AG09309 (cell line): ENCODE measurements at regions not wholly inside any gene's neighbourhood (a gene's known extent, or its start where the extent isn't known, plus 50 kb on each side); places are given as distances from the start of the nearest gene placed in this dataset.

Experiments used
- DNase-seq: peaks from one replicate; pipeline ENCODE4 v3.0.0-alpha.2; 2010; ENCODE audit warnings: low read depth
- H3K4me3 ChIP-seq: 2 replicates; pipeline ENCODE4 v1.5.1; 2011; ENCODE audit warnings: mild to moderate bottlenecking, low read depth, low read length, moderate library complexity; ENCODE audit not compliant: control insufficient read depth
- TF ChIP-seq, protein P1 (sequence below): IDR thresholded peaks from 2 replicates; pipeline ENCODE4 v1.5.1; 2011; ENCODE audit warnings: mild to moderate bottlenecking, low read depth, low read length, inconsistent platforms; ENCODE audit not compliant: insufficient read depth, control insufficient read depth; ENCODE audit errors: missing control alignments

DNA sequence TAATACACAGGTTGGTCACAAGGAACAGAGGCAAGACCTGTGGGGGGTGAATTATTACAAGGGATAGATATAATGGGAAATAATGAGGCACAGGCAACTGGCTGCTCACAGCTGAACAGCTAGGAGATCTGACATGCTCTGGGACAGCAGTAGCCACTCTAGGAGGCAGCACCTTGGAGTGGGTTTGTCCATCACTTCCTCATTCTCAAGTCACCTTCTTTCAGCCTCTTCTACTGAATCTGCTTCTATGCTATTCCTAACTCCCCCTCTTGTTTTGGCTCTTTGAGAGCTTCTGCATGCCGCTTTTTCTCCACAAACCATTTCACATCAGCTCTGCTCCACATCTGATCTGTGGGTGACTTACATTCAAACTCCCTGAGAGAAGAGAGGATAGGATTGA, 345.5 kb upstream of the MAP3K7 start:
- H3K4me3 ChIP-seq, result no peak overlapping the region
- TF ChIP-seq, protein P1, sequence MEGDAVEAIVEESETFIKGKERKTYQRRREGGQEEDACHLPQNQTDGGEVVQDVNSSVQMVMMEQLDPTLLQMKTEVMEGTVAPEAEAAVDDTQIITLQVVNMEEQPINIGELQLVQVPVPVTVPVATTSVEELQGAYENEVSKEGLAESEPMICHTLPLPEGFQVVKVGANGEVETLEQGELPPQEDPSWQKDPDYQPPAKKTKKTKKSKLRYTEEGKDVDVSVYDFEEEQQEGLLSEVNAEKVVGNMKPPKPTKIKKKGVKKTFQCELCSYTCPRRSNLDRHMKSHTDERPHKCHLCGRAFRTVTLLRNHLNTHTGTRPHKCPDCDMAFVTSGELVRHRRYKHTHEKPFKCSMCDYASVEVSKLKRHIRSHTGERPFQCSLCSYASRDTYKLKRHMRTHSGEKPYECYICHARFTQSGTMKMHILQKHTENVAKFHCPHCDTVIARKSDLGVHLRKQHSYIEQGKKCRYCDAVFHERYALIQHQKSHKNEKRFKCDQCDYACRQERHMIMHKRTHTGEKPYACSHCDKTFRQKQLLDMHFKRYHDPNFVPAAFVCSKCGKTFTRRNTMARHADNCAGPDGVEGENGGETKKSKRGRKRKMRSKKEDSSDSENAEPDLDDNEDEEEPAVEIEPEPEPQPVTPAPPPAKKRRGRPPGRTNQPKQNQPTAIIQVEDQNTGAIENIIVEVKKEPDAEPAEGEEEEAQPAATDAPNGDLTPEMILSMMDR, result no peak
- no peak for DNase-seq

DNA sequence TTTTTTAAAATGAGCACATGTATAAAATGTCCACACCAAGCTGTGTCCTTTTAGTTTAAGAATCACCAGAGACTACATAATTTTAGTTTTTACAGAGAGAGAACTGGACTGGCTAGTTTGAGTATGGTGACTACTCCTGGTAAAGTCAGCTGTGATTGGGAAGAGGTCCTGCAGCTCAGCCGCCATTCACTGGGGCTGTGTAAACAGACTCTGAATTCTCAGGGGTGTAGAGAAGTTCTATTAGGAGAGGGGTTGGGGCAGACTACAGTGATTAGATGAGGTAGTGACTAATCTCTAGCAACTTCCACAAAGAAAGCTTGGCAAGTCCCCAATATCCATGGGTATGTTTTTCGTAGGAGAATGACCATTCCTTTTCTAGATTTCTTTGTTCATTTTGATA, 341.2 kb upstream of the MAP3K7 start:
- TF ChIP-seq, protein P1, result no peak
- H3K4me3 ChIP-seq, result no peak overlapping the region
- DNase-seq, result no peak

DNA sequence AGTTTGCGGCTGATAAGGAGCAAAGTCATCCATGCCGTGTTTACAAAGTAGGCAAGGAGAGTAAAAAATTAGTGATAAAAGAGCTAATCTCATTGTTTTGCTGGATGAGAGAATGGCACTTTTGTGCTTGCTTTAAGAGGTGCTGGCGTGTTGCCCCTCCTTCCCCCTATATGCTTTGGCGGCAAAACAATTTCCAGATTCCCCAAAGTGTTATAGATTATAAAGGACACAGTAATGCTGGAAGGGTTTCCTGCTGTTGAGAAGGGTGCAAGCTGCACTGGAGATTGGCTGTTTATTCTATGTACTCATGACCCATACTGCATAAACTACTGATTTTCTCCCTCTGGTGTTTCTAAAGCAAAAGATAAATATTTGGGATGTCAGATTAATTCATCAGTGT, 338.9 kb upstream of the MAP3K7 start:
- TF ChIP-seq, protein P1, result no peak
- DNase-seq, result no peak
- no peak overlapping the region for H3K4me3 ChIP-seq

DNA sequence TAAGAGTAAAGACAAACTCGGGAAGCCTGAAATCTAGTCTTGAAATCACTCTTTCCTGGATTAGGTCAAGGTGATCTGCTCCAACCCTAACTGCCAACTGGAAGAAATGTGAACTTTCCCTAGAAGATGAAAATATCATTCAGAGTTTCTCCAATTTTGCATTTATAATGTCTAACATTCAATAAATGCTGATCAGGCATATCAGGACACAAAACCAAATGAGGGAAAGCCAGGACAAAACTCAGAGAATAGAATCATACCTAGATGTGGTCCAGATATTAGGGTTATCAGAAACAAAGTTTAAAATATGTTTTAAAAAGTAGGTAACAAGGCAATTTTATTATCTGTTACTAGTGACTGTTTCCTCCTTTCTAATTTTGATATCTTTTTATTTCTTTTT, 335.5 kb upstream of the MAP3K7 start:
- DNase-seq, result no peak
- TF ChIP-seq, protein P1, result no peak
- H3K4me3 ChIP-seq, result no peak overlapping the region

DNA sequence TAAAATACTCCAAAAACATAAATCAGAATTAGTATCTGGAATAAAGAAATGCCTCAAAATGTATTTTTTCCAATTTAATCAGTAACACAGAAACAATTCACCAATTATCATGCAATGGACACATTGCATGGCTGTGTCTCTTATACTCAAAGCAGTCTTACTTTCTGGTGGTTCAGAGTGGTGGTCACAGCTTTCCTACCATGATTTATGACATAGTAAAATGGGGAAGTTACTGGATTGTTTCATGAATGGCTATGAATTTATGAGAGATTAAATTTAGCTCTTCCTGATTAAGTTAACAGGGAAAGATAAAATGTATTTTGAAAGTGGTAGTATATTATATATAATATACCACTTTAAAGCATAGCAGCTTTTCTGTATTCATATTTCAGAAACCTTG, 331.5 kb upstream of the MAP3K7 start:
- TF ChIP-seq, protein P1, result no peak
- DNase-seq, result no peak
- H3K4me3 ChIP-seq, result no peak overlapping the region

DNA sequence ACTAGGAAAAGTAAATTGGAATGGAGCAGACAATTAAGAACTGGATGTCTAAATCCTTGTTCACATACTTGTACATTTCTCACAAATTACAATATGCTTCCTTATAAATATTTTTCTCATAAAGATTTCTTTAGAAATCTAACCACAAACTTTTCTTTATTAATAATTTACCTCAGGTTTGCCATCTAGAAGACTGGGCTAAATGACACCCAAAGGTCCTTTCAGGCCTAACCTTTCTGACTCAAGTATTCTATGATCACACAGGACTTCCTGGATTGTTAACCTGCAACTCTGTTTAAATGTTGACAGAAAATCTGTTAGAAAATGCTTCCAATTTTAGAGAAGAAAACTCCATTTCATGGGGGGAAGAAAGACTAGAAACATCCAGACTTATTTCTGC, 330.5 kb upstream of the MAP3K7 start:
- no peak for DNase-seq
- H3K4me3 ChIP-seq, result no peak overlapping the region
- TF ChIP-seq, protein P1, result no peak

DNA sequence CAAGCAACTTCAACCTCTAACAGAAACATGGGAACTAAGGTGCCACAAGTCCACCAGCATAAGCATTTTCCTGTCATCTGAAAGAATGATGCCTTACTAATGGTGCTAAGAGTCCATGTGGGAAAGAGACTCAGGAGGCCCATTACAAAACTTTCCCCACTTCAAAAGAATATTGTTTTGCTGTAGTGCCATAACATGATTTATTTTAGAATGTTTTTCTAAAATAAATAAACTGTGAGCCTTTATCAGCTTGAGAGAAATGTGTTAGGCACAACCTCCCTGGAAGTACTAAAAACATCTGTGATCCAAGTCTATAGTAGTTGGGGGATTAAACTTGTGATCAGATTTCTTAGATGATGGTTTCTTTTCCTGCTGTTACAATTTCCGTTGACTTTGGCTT, 330.1 kb upstream of the MAP3K7 start:
- DNase-seq, result no peak
- no peak overlapping the region for H3K4me3 ChIP-seq
- TF ChIP-seq, protein P1, result no peak
